H9 (cell line): ENCODE measurements at regions not wholly inside any gene's neighbourhood (a gene's known extent, or its start where the extent isn't known, plus 50 kb on each side); places are given as distances from the start of the nearest gene placed in this dataset.

ENCODE experiments used
- DNase-seq: peaks from one replicate; pipeline ENCODE4 v3.0.0-alpha.2; 2017
- H2AFZ ChIP-seq: one replicate; pipeline ENCODE4 v1.6.1; 2013; ENCODE audit warnings: mild to moderate bottlenecking, low read length, control low read depth, moderate library complexity
- H2AK5ac ChIP-seq: 2 replicates; pipeline ENCODE4 v1.6.1; 2013; ENCODE audit warnings: low read length, control low read depth, mixed read lengths; ENCODE audit not compliant: insufficient read length
- H2BK120ac ChIP-seq: one replicate; pipeline ENCODE4 v1.6.1; 2013; ENCODE audit warnings: low read depth, mild to moderate bottlenecking, low read length, control low read depth, inconsistent platforms; ENCODE audit not compliant: poor library complexity, severe bottlenecking
- H2BK12ac ChIP-seq: 2 replicates; pipeline ENCODE4 v1.6.1; 2013; ENCODE audit warnings: low read length, control low read depth, mixed read lengths, low read depth; ENCODE audit not compliant: insufficient read length
- H2BK15ac ChIP-seq: 2 replicates; pipeline ENCODE4 v1.6.1; 2013; ENCODE audit warnings: low read depth, low read length, control low read depth
- H2BK20ac ChIP-seq: one replicate; pipeline ENCODE4 v1.6.1; 2013; ENCODE audit warnings: low read depth, mild to moderate bottlenecking, low read length, control low read depth, inconsistent platforms; ENCODE audit not compliant: poor library complexity, severe bottlenecking
- H2BK5ac ChIP-seq: 2 replicates; pipeline ENCODE4 v1.6.1; 2013; ENCODE audit warnings: low read length, control low read depth, mixed read lengths; ENCODE audit not compliant: insufficient read length
- H3K14ac ChIP-seq: 2 replicates; pipeline ENCODE4 v1.6.1; 2013; ENCODE audit warnings: low read length, control low read depth; ENCODE audit not compliant: insufficient read depth
- H3K18ac ChIP-seq: 2 replicates; pipeline ENCODE4 v1.6.1; 2013; ENCODE audit warnings: low read depth, mild to moderate bottlenecking, mixed read lengths, low read length, control low read depth; ENCODE audit not compliant: insufficient read length
- H3K23ac ChIP-seq: 2 replicates; pipeline ENCODE4 v1.6.1; 2013; ENCODE audit warnings: low read length, control low read depth, mixed read lengths, low read depth; ENCODE audit not compliant: insufficient read length
- H3K23me2 ChIP-seq: 2 replicates; pipeline ENCODE4 v1.6.1; 2013; ENCODE audit warnings: low read depth, mild to moderate bottlenecking, mixed read lengths, low read length, control low read depth; ENCODE audit not compliant: insufficient read length, poor library complexity, severe bottlenecking
- H3K27ac ChIP-seq: 2 replicates; pipeline ENCODE4 v1.5.1; 2013; ENCODE audit warnings: low read length, control low read depth, mixed read lengths, low read depth; ENCODE audit not compliant: insufficient read length
- H3K27me3 ChIP-seq: 2 replicates; pipeline ENCODE4 v1.6.1; 2013; ENCODE audit warnings: low read length, control low read depth, inconsistent platforms; ENCODE audit not compliant: insufficient read depth
- H3K4ac ChIP-seq: 2 replicates; pipeline ENCODE4 v1.6.1; 2013; ENCODE audit warnings: low read depth, mild to moderate bottlenecking, control low read depth, inconsistent platforms, low read length, moderate library complexity
- H3K4me1 ChIP-seq: 2 replicates; pipeline ENCODE4 v1.6.1; 2013; ENCODE audit warnings: low read length, control low read depth, inconsistent platforms; ENCODE audit not compliant: insufficient read depth
- H3K4me2 ChIP-seq: 2 replicates; pipeline ENCODE4 v1.6.1; 2013; ENCODE audit warnings: low read length, control low read depth, mixed read lengths; ENCODE audit not compliant: insufficient read length, insufficient read depth
- H3K56ac ChIP-seq: 2 replicates; pipeline ENCODE4 v1.6.1; 2013; ENCODE audit warnings: low read depth, mild to moderate bottlenecking, mixed read lengths, low read length, control low read depth; ENCODE audit not compliant: insufficient read length
- H3K79me1 ChIP-seq: 2 replicates; pipeline ENCODE4 v1.6.1; 2013; ENCODE audit warnings: low read depth, mild to moderate bottlenecking, moderate library complexity, low read length, control low read depth, inconsistent platforms; ENCODE audit not compliant: insufficient read depth, poor library complexity, severe bottlenecking
- H3K79me2 ChIP-seq: 2 replicates; pipeline ENCODE4 v1.6.1; 2013; ENCODE audit warnings: low read length, control low read depth, inconsistent platforms; ENCODE audit not compliant: insufficient read depth
- H3K9ac ChIP-seq: 2 replicates; pipeline ENCODE4 v1.6.1; 2013; ENCODE audit warnings: low read length, control low read depth, mixed read lengths; ENCODE audit not compliant: insufficient read length; ENCODE audit errors: extremely low read depth
- H3K9me3 ChIP-seq: one replicate; pipeline ENCODE4 v1.6.1; 2013; ENCODE audit warnings: low read depth, low read length, inconsistent platforms; ENCODE audit not compliant: control insufficient read depth
- H3T11ph ChIP-seq: one replicate; pipeline ENCODE4 v1.6.1; 2013; ENCODE audit warnings: mild to moderate bottlenecking, low read length, control low read depth, inconsistent platforms
- H4K20me1 ChIP-seq: one replicate; pipeline ENCODE4 v1.6.1; 2013; ENCODE audit not compliant: control insufficient read depth, insufficient read length, insufficient read depth
- H4K5ac ChIP-seq: 2 replicates; pipeline ENCODE4 v1.6.1; 2013; ENCODE audit warnings: low read depth, mild to moderate bottlenecking, mixed read lengths, low read length, control low read depth; ENCODE audit not compliant: insufficient read length
- H4K8ac ChIP-seq: replicated peaks from 2 replicates; pipeline ENCODE4 v1.6.1; 2013; ENCODE audit warnings: low read length, control low read depth, mixed read lengths, low read depth; ENCODE audit not compliant: insufficient read length
- H4K91ac ChIP-seq: 2 replicates; pipeline ENCODE4 v1.6.1; 2013; ENCODE audit warnings: low read depth, mild to moderate bottlenecking, moderate library complexity, mixed read lengths, low read length, control low read depth; ENCODE audit not compliant: insufficient read length
- H3K27ac Mint-ChIP-seq, 3 experiments: 2 replicates in 2 of 3; 3 replicates in 1 of 3; pipeline ENCODE4 v1.8.0; 2020 to 2021; ENCODE audit warnings: mixed read lengths in 3 of 3, mild to moderate bottlenecking in 1 of 3, moderate library complexity in 1 of 3
- H3K27me3 Mint-ChIP-seq: 2 replicates; pipeline ENCODE4 v1.8.0; 2021; ENCODE audit warnings: low read depth, mild to moderate bottlenecking, moderate library complexity, mixed read lengths
- H3K36me3 Mint-ChIP-seq, 3 experiments: 2 replicates in 2 of 3; 3 replicates in 1 of 3; pipeline ENCODE4 v1.8.0; 2020 to 2021; ENCODE audit warnings: low read depth in 3 of 3, mixed read lengths in 3 of 3; ENCODE audit not compliant: insufficient read depth in 1 of 3
- H3K4me1 Mint-ChIP-seq, 2 experiments: 2 replicates each; pipeline ENCODE4 v1.8.0; 2020; ENCODE audit warnings: mixed read lengths in 2 of 2
- H3K4me3 Mint-ChIP-seq, 2 experiments: 2 replicates in 1 of 2; 3 replicates in 1 of 2; pipeline ENCODE4 v1.8.0; 2020 to 2021; ENCODE audit warnings: mild to moderate bottlenecking in 2 of 2, mixed read lengths in 2 of 2, moderate library complexity in 1 of 2
- H3K9me3 Mint-ChIP-seq, 2 experiments: 2 replicates in 1 of 2; 3 replicates in 1 of 2; pipeline ENCODE4 v1.8.0; 2020; ENCODE audit warnings: mild to moderate bottlenecking in 2 of 2, mixed read lengths in 2 of 2, moderate library complexity in 1 of 2
- WGBS: extraction: QIAGEN DNeasy Blood & Tissue Kit; methylation state at CpG from one replicate; pipeline ENCODE4 v1.1.7; 2013; ENCODE audit warnings: missing lambda C conversion rate, low lambda C conversion rate, mixed read lengths; ENCODE audit not compliant: insufficient read length; ENCODE audit errors: extremely low coverage; 5-methylcytosine and 5-hydroxymethylcytosine counted together
- TF ChIP-seq, protein P1 (sequence below): fragments of 200-600 bp; sonication (generic); conservative IDR thresholded peaks from 3 replicates; pipeline ENCODE4 v1.8.0; 2021; ENCODE audit warnings: antibody characterized with exemption, mild to moderate bottlenecking

DNA sequence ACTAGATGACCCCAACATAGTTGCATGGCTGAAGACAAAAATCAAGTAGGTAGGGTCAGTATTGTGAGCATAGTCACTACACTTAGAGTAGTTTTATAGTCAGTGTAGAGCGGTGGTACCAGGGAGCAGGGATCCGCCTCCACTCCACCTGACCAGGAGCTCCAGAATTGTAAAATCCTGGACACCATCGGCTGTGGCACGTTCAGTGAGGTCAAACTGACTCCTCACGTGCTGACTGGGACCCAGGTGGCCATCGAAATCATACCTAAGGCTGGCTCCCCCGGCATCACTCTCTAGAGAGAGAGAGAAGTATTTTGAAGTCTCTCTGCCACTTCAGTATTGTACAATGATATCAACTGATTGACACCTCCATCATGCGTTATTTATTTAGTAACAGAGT, 59.7 kb upstream of the TAMM41 start:
- H3K23me2 ChIP-seq: no peaks in the 10 kb centered on the region
- no peaks in the 10 kb centered on the region for H3K79me1 ChIP-seq
- no peaks in the 10 kb centered on the region for H3K4me1 Mint-ChIP-seq
- no CpG with 5 or more reads among the region's 8 CpGs for WGBS
- H3K18ac ChIP-seq: no peak overlapping the region
- no peak overlapping the region for H3K27ac Mint-ChIP-seq
- DNase-seq: no peak
- no peaks in the 10 kb centered on the region for H3K4me1 ChIP-seq
- H4K20me1 ChIP-seq: no peaks in the 10 kb centered on the region
- H3K27me3 Mint-ChIP-seq: peaks cover 9% of the 10 kb centered on the region
- no peak overlapping the region for H2BK20ac ChIP-seq
- no peak overlapping the region for H2AFZ ChIP-seq
- H2BK5ac ChIP-seq: no peak overlapping the region
- H2BK15ac ChIP-seq: no peak overlapping the region
- H2BK12ac ChIP-seq: no peak overlapping the region
- no peak overlapping the region for H4K91ac ChIP-seq
- no peak overlapping the region for H2AK5ac ChIP-seq
- H3T11ph ChIP-seq: no peak overlapping the region
- TF ChIP-seq, protein P1, sequence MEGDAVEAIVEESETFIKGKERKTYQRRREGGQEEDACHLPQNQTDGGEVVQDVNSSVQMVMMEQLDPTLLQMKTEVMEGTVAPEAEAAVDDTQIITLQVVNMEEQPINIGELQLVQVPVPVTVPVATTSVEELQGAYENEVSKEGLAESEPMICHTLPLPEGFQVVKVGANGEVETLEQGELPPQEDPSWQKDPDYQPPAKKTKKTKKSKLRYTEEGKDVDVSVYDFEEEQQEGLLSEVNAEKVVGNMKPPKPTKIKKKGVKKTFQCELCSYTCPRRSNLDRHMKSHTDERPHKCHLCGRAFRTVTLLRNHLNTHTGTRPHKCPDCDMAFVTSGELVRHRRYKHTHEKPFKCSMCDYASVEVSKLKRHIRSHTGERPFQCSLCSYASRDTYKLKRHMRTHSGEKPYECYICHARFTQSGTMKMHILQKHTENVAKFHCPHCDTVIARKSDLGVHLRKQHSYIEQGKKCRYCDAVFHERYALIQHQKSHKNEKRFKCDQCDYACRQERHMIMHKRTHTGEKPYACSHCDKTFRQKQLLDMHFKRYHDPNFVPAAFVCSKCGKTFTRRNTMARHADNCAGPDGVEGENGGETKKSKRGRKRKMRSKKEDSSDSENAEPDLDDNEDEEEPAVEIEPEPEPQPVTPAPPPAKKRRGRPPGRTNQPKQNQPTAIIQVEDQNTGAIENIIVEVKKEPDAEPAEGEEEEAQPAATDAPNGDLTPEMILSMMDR: no peak
- no peaks in the 10 kb centered on the region for H3K9me3 Mint-ChIP-seq
- H3K79me2 ChIP-seq: no peaks in the 10 kb centered on the region
- H3K36me3 Mint-ChIP-seq: no peaks in the 10 kb centered on the region
- H3K4ac ChIP-seq: no peak overlapping the region
- no peak overlapping the region for H3K4me3 Mint-ChIP-seq
- no peak overlapping the region for H3K4me2 ChIP-seq
- no peak overlapping the region for H3K14ac ChIP-seq
- H3K9me3 ChIP-seq: no peaks in the 10 kb centered on the region
- H2BK120ac ChIP-seq: no peak overlapping the region
- H3K56ac ChIP-seq: no peak overlapping the region
- H3K23ac ChIP-seq: no peak overlapping the region
- H4K8ac ChIP-seq: no peak overlapping the region
- H3K27me3 ChIP-seq: no peaks in the 10 kb centered on the region
- no peak overlapping the region for H3K9ac ChIP-seq
- H4K5ac ChIP-seq: no peak overlapping the region
- no peak overlapping the region for H3K27ac ChIP-seq
